ENCODE measurements at regions not wholly inside any gene's neighbourhood (a gene's known extent, or its start where the extent isn't known, plus 50 kb on each side); places are given as distances from the start of the nearest gene placed in this dataset.

DNA sequence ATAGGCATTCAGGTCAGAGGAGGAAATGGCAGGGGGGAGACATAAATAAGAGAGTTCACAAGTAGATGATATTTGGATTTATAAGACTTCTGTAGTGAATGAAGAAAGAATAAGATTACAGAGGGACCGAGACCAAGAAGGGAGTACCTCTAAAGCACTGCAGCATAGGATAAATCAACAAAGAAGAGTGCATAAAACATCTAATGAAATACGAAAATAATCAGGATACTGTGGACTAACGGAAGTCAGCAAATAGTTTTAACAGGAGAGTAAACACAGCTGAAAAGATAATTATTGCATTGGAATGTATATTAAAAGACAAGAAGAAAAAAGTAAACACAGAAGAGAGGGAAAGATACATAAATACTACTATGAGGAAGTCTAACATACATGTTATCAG, 921.9 kb upstream of the PRMT6 start:
- Histone ChIP-seq H4K8ac (ENCODE audit: low read depth, low read length) (no peak overlapping the region), H4K91ac (ENCODE audit: low read depth, low read length) (no peak overlapping the region), H3K79me2 (ENCODE audit: control insufficient read depth, insufficient read depth, low read length, poor library complexity) (no peaks in the 10 kb centered on the region), H3K27ac (ENCODE audit: low read depth, low read length) (no peak overlapping the region), H3K4me2 (ENCODE audit: low read length) (no peak overlapping the region), H3K27me3 (ENCODE audit: insufficient read depth, low read length) (no peaks in the 10 kb centered on the region), H4K12ac (ENCODE audit: low read depth, low read length) (no peak overlapping the region), H2AFZ (ENCODE audit: insufficient read depth, low read length, poor library complexity) (no peak overlapping the region), H3K4ac (ENCODE audit: low read depth, low read length) (no peak overlapping the region), H3K4me3 (ENCODE audit: low read depth, low read length) (no peak overlapping the region), H2AK5ac (ENCODE audit: low read length) (no peak overlapping the region), H3K14ac (ENCODE audit: low read length) (no peak overlapping the region), H2BK120ac (ENCODE audit: insufficient read depth, low read length, poor library complexity) (no peak overlapping the region), H3K23ac (ENCODE audit: low read length) (no peak overlapping the region), H3K4me1 (ENCODE audit: control insufficient read depth in 1 of 2, insufficient read depth in 2 of 2, low read length in 2 of 2) (no peaks in the 10 kb centered on the region), H3K79me1 (ENCODE audit: low read length) (no peaks in the 10 kb centered on the region), H3K18ac (ENCODE audit: low read length) (no peak overlapping the region), H3K36me3 (ENCODE audit: control insufficient read depth in 1 of 2, insufficient read depth in 2 of 2, low read length in 2 of 2) (no peaks in the 10 kb centered on the region), H3K9me3 (ENCODE audit: insufficient read depth, low read depth, low read length) (no peaks in the 10 kb centered on the region), H3K9ac (ENCODE audit: low read length) (no peak overlapping the region), H2BK12ac (ENCODE audit: low read length) (no peak overlapping the region), H2BK5ac (ENCODE audit: low read depth, low read length, poor library complexity) (no peak overlapping the region)
- WGBS (ENCODE audit: extremely low coverage, insufficient coverage, insufficient read length) = no CpG with 5 or more reads among the region's 3 CpGs
- no peak for DNase-seq

DNA sequence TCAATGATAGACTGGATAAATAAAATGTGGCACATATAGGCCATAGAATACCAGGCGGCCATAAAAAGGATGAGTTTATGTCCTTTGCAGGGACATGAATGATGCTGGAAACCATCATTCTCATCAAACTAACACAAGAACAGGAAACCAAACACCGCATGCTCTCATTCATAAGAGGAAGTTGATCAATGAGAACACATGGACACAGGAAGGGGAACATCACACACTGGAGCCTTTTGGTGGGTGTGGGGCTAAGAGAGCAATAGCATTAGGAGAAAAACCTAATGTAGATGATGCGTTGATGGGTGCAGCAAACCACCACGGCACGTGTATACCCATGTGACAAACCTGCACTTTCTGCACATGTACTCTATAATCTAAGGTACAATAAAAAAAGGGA, 883.4 kb upstream of the PRMT6 start:
- H3K18ac ChIP-seq (ENCODE audit: low read length) = no peak overlapping the region
- no peak overlapping the region for H3K23ac ChIP-seq (ENCODE audit: low read length)
- no peaks in the 10 kb centered on the region for H3K79me2 ChIP-seq (ENCODE audit: control insufficient read depth, insufficient read depth, low read length, poor library complexity)
- H3K79me1 ChIP-seq (ENCODE audit: low read length) = no peaks in the 10 kb centered on the region
- no CpG with 5 or more reads among the region's 5 CpGs for WGBS (ENCODE audit: extremely low coverage, insufficient coverage, insufficient read length)
- H2AK5ac ChIP-seq (ENCODE audit: low read length) = no peak overlapping the region
- H3K9me3 ChIP-seq (ENCODE audit: insufficient read depth, low read depth, low read length) = no peaks in the 10 kb centered on the region
- no peak overlapping the region for H2BK120ac ChIP-seq (ENCODE audit: insufficient read depth, low read length, poor library complexity)
- no peak overlapping the region for H2AFZ ChIP-seq (ENCODE audit: insufficient read depth, low read length, poor library complexity)
- no peaks in the 10 kb centered on the region for H3K36me3 ChIP-seq (ENCODE audit: control insufficient read depth in 1 of 2, insufficient read depth in 2 of 2, low read length in 2 of 2)
- H3K4ac ChIP-seq (ENCODE audit: low read depth, low read length) = no peak overlapping the region
- no peak overlapping the region for H4K8ac ChIP-seq (ENCODE audit: low read depth, low read length)
- DNase-seq = no peak
- H3K27me3 ChIP-seq (ENCODE audit: insufficient read depth, low read length) = no peaks in the 10 kb centered on the region
- no peak overlapping the region for H3K27ac ChIP-seq (ENCODE audit: low read depth, low read length)
- no peak overlapping the region for H2BK12ac ChIP-seq (ENCODE audit: low read length)
- H2BK5ac ChIP-seq (ENCODE audit: low read depth, low read length, poor library complexity) = no peak overlapping the region
- H4K12ac ChIP-seq (ENCODE audit: low read depth, low read length) = no peak overlapping the region
- no peaks in the 10 kb centered on the region for H3K4me1 ChIP-seq (ENCODE audit: control insufficient read depth in 1 of 2, insufficient read depth in 2 of 2, low read length in 2 of 2)
- no peak overlapping the region for H3K4me2 ChIP-seq (ENCODE audit: low read length)
- no peak overlapping the region for H3K4me3 ChIP-seq (ENCODE audit: low read depth, low read length)
- H3K9ac ChIP-seq (ENCODE audit: low read length) = no peak overlapping the region
- H4K91ac ChIP-seq (ENCODE audit: low read depth, low read length) = no peak overlapping the region
- no peak overlapping the region for H3K14ac ChIP-seq (ENCODE audit: low read length)

DNA sequence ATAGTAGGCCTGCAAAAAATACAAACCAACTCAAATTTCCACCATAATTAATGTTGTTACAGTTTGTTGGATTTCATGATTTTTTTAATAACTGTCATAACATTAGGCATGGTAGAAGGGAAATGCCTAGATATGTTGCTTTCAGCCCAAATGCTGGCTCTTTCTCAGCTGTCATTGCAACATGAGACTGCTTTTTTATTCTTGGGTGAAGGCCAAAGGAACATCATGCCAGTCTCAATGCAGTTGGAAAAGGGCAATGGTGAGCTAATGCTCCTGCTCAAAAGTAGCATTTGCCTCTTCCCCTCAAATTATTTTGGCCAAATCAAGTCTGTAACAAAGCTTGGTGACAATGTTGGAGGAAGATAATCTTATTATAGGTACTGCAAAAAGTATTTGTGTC, 877.7 kb upstream of the PRMT6 start:
- Histone ChIP-seq H3K36me3 (ENCODE audit: control insufficient read depth in 1 of 2, insufficient read depth in 2 of 2, low read length in 2 of 2) (no peaks in the 10 kb centered on the region), H3K79me2 (ENCODE audit: control insufficient read depth, insufficient read depth, low read length, poor library complexity) (no peaks in the 10 kb centered on the region), H3K18ac (ENCODE audit: low read length) (no peak overlapping the region), H3K4me1 (ENCODE audit: control insufficient read depth in 1 of 2, insufficient read depth in 2 of 2, low read length in 2 of 2) (no peaks in the 10 kb centered on the region), H3K4me2 (ENCODE audit: low read length) (no peak overlapping the region), H2AFZ (ENCODE audit: insufficient read depth, low read length, poor library complexity) (no peak overlapping the region), H3K14ac (ENCODE audit: low read length) (no peak overlapping the region), H3K79me1 (ENCODE audit: low read length) (no peaks in the 10 kb centered on the region), H3K9ac (ENCODE audit: low read length) (no peak overlapping the region), H3K23ac (ENCODE audit: low read length) (no peak overlapping the region), H3K27ac (ENCODE audit: low read depth, low read length) (no peak overlapping the region), H3K27me3 (ENCODE audit: insufficient read depth, low read length) (no peaks in the 10 kb centered on the region), H2BK120ac (ENCODE audit: insufficient read depth, low read length, poor library complexity) (no peak overlapping the region), H2BK12ac (ENCODE audit: low read length) (no peak overlapping the region), H3K9me3 (ENCODE audit: insufficient read depth, low read depth, low read length) (no peaks in the 10 kb centered on the region), H4K12ac (ENCODE audit: low read depth, low read length) (no peak overlapping the region), H4K8ac (ENCODE audit: low read depth, low read length) (no peak overlapping the region), H2AK5ac (ENCODE audit: low read length) (no peak overlapping the region), H4K91ac (ENCODE audit: low read depth, low read length) (no peak overlapping the region), H3K4ac (ENCODE audit: low read depth, low read length) (no peak overlapping the region), H3K4me3 (ENCODE audit: low read depth, low read length) (no peak overlapping the region), H2BK5ac (ENCODE audit: low read depth, low read length, poor library complexity) (no peak overlapping the region)
- no peak for DNase-seq

DNA sequence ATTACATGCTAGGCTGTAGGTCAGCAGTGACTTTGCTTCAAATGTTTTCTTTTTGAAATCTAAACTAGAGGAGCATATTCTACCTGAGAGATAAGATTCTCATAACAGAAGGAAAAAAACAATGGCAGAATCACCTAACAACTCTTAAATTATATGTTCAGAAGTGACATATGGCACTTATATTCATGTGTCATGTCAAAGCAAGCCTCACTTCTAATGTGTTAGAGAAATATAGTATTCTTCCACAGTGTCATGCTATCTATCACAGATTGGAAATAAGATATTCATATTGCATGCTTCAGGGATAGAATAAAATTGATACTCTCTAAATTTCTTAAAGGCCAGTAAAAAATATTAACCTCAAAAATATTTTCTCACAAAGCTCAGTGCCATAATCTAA, 874.6 kb upstream of the PRMT6 start:
- Histone ChIP-seq H3K9me3 (ENCODE audit: insufficient read depth, low read depth, low read length) (no peaks in the 10 kb centered on the region), H2AFZ (ENCODE audit: insufficient read depth, low read length, poor library complexity) (no peak overlapping the region), H3K27ac (ENCODE audit: low read depth, low read length) (no peak overlapping the region), H3K14ac (ENCODE audit: low read length) (no peak overlapping the region), H3K18ac (ENCODE audit: low read length) (no peak overlapping the region), H3K9ac (ENCODE audit: low read length) (no peak overlapping the region), H2BK120ac (ENCODE audit: insufficient read depth, low read length, poor library complexity) (no peak overlapping the region), H3K36me3 (ENCODE audit: control insufficient read depth in 1 of 2, insufficient read depth in 2 of 2, low read length in 2 of 2) (no peaks in the 10 kb centered on the region), H4K12ac (ENCODE audit: low read depth, low read length) (no peak overlapping the region), H2BK5ac (ENCODE audit: low read depth, low read length, poor library complexity) (no peak overlapping the region), H3K79me2 (ENCODE audit: control insufficient read depth, insufficient read depth, low read length, poor library complexity) (no peaks in the 10 kb centered on the region), H4K8ac (ENCODE audit: low read depth, low read length) (no peak overlapping the region), H3K4me3 (ENCODE audit: low read depth, low read length) (no peak overlapping the region), H4K91ac (ENCODE audit: low read depth, low read length) (no peak overlapping the region), H3K23ac (ENCODE audit: low read length) (no peak overlapping the region), H3K79me1 (ENCODE audit: low read length) (no peaks in the 10 kb centered on the region), H3K27me3 (ENCODE audit: insufficient read depth, low read length) (no peaks in the 10 kb centered on the region), H3K4me1 (ENCODE audit: control insufficient read depth in 1 of 2, insufficient read depth in 2 of 2, low read length in 2 of 2) (no peaks in the 10 kb centered on the region), H2BK12ac (ENCODE audit: low read length) (no peak overlapping the region), H2AK5ac (ENCODE audit: low read length) (no peak overlapping the region), H3K4me2 (ENCODE audit: low read length) (no peak overlapping the region), H3K4ac (ENCODE audit: low read depth, low read length) (no peak overlapping the region)
- no peak for DNase-seq

DNA sequence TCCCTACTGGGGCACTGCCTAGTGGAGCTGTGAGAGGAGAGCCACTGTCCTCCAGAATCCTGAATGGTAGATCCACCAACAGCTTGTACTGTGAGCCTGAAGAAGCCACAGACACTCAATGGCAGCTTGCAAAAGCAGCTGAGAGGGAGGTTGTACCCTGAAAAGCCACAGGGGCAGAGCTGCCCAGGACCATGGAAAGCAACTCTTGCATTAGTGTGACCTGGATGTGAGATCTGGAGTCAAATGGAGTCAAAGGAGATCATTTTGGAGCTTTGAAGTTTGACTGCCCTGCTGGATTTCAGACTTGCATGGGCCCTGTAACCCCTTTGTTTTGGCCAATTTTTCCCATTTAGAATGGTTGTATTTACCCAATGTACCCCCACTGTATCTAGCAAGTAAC, 871.4 kb upstream of the PRMT6 start:
- Histone ChIP-seq H3K4me1 (ENCODE audit: control insufficient read depth in 1 of 2, insufficient read depth in 2 of 2, low read length in 2 of 2) (no peaks in the 10 kb centered on the region), H2BK12ac (ENCODE audit: low read length) (no peak overlapping the region), H2AFZ (ENCODE audit: insufficient read depth, low read length, poor library complexity) (no peak overlapping the region), H3K27me3 (ENCODE audit: insufficient read depth, low read length) (no peaks in the 10 kb centered on the region), H3K9me3 (ENCODE audit: insufficient read depth, low read depth, low read length) (no peaks in the 10 kb centered on the region), H3K4ac (ENCODE audit: low read depth, low read length) (no peak overlapping the region), H4K12ac (ENCODE audit: low read depth, low read length) (no peak overlapping the region), H4K8ac (ENCODE audit: low read depth, low read length) (no peak overlapping the region), H3K23ac (ENCODE audit: low read length) (no peak overlapping the region), H3K79me2 (ENCODE audit: control insufficient read depth, insufficient read depth, low read length, poor library complexity) (no peaks in the 10 kb centered on the region), H3K18ac (ENCODE audit: low read length) (no peak overlapping the region), H3K9ac (ENCODE audit: low read length) (no peak overlapping the region), H3K14ac (ENCODE audit: low read length) (no peak overlapping the region), H3K4me3 (ENCODE audit: low read depth, low read length) (no peak overlapping the region), H2AK5ac (ENCODE audit: low read length) (no peak overlapping the region), H2BK120ac (ENCODE audit: insufficient read depth, low read length, poor library complexity) (no peak overlapping the region), H3K4me2 (ENCODE audit: low read length) (no peak overlapping the region), H4K91ac (ENCODE audit: low read depth, low read length) (no peak overlapping the region), H3K79me1 (ENCODE audit: low read length) (no peaks in the 10 kb centered on the region), H3K36me3 (ENCODE audit: control insufficient read depth in 1 of 2, insufficient read depth in 2 of 2, low read length in 2 of 2) (no peaks in the 10 kb centered on the region), H2BK5ac (ENCODE audit: low read depth, low read length, poor library complexity) (no peak overlapping the region), H3K27ac (ENCODE audit: low read depth, low read length) (no peak overlapping the region)
- DNase-seq = no peak

Measured in trophoblast cell (in vitro differentiated cells and primary cell).